ENCODE measurements at regions not wholly inside any gene's neighbourhood (a gene's known extent, or its start where the extent isn't known, plus 50 kb on each side); places are given as distances from the start of the nearest gene placed in this dataset.

DNA sequence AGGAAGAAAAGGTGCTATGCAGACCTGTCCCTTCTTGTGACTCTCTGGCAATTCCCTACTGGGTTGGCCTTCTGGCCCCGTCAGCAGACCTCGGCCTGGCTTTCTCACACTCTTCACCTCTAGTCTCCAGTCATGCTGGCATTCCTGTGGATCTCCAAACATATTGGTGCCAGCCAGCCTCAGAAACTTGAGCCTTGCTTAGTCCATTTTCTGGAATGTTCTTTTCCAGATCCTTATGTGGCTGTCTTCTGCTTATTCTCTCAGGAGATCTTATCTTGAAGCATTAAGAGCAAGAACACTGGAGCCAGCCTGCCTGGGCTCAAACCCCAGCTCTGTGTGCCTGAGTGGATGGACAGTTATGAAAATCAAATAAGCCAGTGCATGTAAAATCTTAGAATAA, 88.2 kb upstream of the NTRK3 start:
- H3K27ac Mint-ChIP-seq (ENCODE audit: unreplicated experiment) = no peak overlapping the region
- H3K4me1 Mint-ChIP-seq (ENCODE audit: low read depth, unreplicated experiment) = no peaks in the 10 kb centered on the region
- no peak for DNase-seq
- TF ChIP-seq, protein P1, sequence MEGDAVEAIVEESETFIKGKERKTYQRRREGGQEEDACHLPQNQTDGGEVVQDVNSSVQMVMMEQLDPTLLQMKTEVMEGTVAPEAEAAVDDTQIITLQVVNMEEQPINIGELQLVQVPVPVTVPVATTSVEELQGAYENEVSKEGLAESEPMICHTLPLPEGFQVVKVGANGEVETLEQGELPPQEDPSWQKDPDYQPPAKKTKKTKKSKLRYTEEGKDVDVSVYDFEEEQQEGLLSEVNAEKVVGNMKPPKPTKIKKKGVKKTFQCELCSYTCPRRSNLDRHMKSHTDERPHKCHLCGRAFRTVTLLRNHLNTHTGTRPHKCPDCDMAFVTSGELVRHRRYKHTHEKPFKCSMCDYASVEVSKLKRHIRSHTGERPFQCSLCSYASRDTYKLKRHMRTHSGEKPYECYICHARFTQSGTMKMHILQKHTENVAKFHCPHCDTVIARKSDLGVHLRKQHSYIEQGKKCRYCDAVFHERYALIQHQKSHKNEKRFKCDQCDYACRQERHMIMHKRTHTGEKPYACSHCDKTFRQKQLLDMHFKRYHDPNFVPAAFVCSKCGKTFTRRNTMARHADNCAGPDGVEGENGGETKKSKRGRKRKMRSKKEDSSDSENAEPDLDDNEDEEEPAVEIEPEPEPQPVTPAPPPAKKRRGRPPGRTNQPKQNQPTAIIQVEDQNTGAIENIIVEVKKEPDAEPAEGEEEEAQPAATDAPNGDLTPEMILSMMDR (IDR thresholded peaks at IDR 0.05; ENCODE audit: partially characterized antibody, unreplicated experiment) = no peak
- no peaks in the 10 kb centered on the region for H3K27me3 Mint-ChIP-seq (ENCODE audit: unreplicated experiment)
- no peaks in the 10 kb centered on the region for H3K36me3 Mint-ChIP-seq (ENCODE audit: unreplicated experiment)
- H3K9me3 Mint-ChIP-seq (ENCODE audit: unreplicated experiment) = peaks cover 3% of the 10 kb centered on the region
- no peak overlapping the region for H3K4me3 Mint-ChIP-seq (ENCODE audit: unreplicated experiment)

DNA sequence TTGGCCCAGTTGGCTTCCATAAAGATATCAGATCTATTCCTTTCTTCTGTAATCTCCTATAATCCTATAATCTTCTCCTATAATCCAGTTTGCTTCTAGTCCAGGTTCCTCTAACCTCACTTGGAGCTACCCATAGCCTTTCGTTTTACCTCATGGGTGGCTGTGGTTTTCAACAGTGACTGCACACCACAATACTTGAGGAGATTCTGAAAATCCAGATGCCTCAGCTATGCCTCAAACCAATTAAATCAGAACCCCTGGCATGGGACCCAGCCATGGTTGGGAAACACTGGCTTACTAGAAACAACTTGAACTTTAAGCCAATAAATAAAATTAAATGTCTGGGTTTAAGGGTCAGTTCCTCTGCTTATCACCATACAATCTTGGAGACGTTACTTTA, 86.1 kb upstream of the NTRK3 start:
- Mint-ChIP-seq H3K27ac (ENCODE audit: unreplicated experiment) (no peak overlapping the region), H3K36me3 (ENCODE audit: unreplicated experiment) (no peaks in the 10 kb centered on the region), H3K9me3 (ENCODE audit: unreplicated experiment) (peaks cover 3% of the 10 kb centered on the region), H3K27me3 (ENCODE audit: unreplicated experiment) (no peaks in the 10 kb centered on the region), H3K4me3 (ENCODE audit: unreplicated experiment) (no peak overlapping the region), H3K4me1 (ENCODE audit: low read depth, unreplicated experiment) (no peaks in the 10 kb centered on the region)
- TF ChIP-seq, protein P1 (IDR thresholded peaks at IDR 0.05; ENCODE audit: partially characterized antibody, unreplicated experiment) = no peak
- no peak for DNase-seq

DNA sequence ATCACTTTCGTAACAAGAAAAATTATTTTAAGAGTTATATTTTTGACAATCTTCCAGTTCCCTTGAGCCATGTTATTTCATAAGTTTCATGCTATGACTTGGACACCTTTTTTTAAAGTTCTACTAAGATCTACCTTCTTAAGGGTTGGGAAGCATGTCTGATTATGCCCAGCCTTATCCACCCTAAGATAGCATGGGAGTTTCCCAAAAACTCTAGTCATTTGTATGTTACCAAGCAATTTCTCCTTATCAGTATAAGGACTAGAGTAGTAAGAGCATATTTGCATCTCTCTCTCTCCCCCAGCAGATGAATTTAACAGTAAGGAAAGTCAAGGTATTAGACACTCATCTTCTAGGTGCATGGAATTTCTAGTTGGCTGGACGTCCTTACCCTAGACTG, 85.1 kb upstream of the NTRK3 start:
- TF ChIP-seq, protein P1 (IDR thresholded peaks at IDR 0.05; ENCODE audit: partially characterized antibody, unreplicated experiment) = no peak
- Mint-ChIP-seq H3K9me3 (ENCODE audit: unreplicated experiment) (peaks cover 3% of the 10 kb centered on the region), H3K27me3 (ENCODE audit: unreplicated experiment) (no peaks in the 10 kb centered on the region), H3K4me1 (ENCODE audit: low read depth, unreplicated experiment) (no peaks in the 10 kb centered on the region), H3K36me3 (ENCODE audit: unreplicated experiment) (no peaks in the 10 kb centered on the region), H3K27ac (ENCODE audit: unreplicated experiment) (no peak overlapping the region), H3K4me3 (ENCODE audit: unreplicated experiment) (no peak overlapping the region)
- no peak for DNase-seq

DNA sequence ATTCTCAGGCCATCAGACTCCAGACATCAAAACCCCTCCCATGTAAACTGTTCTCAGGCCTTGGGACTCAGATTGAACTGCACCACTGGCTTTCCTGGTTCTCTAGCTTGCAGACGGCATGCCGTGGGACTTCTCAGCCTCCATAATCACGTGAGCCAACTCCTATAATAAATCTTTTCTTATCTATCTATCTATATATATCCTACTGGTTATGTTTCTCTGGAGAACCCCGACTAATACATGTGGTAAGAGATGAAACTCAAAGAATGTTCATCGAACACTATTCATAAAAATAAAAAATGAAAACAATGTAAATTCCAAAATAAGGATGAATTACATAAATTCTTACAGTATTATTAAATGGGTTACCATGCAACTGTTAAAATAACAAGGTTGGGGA, 84.5 kb upstream of the NTRK3 start:
- no peaks in the 10 kb centered on the region for H3K27me3 Mint-ChIP-seq (ENCODE audit: unreplicated experiment)
- peaks cover 3% of the 10 kb centered on the region for H3K9me3 Mint-ChIP-seq (ENCODE audit: unreplicated experiment)
- no peak overlapping the region for H3K4me3 Mint-ChIP-seq (ENCODE audit: unreplicated experiment)
- TF ChIP-seq, protein P1 (IDR thresholded peaks at IDR 0.05; ENCODE audit: partially characterized antibody, unreplicated experiment) = no peak
- no peak for DNase-seq
- no peaks in the 10 kb centered on the region for H3K4me1 Mint-ChIP-seq (ENCODE audit: low read depth, unreplicated experiment)
- H3K36me3 Mint-ChIP-seq (ENCODE audit: unreplicated experiment) = no peaks in the 10 kb centered on the region
- no peak overlapping the region for H3K27ac Mint-ChIP-seq (ENCODE audit: unreplicated experiment)

DNA sequence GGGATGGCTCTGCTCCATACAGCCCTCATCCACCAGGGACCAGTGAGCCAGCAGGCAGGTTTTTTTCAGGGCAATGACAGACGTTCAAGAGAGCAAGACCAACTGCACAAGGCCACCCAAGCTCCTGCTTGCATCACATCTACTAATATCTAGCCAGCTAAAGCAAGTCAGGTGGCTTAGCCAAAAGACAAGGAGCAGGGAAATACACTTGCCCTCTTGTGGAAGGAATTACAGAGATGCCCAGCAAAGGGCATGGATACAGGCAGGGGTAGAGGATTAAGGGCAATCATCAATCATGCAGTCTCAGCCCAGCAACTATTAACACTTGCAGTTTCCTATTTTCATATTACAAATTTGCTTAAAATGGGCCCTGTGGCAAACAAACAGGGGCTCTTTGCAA, 81.5 kb upstream of the NTRK3 start:
- Mint-ChIP-seq H3K36me3 (ENCODE audit: unreplicated experiment) (no peaks in the 10 kb centered on the region), H3K9me3 (ENCODE audit: unreplicated experiment) (peaks cover 5% of the 10 kb centered on the region), H3K27ac (ENCODE audit: unreplicated experiment) (no peak overlapping the region), H3K4me3 (ENCODE audit: unreplicated experiment) (no peak overlapping the region), H3K27me3 (ENCODE audit: unreplicated experiment) (no peaks in the 10 kb centered on the region), H3K4me1 (ENCODE audit: low read depth, unreplicated experiment) (no peaks in the 10 kb centered on the region)
- TF ChIP-seq, protein P1 (IDR thresholded peaks at IDR 0.05; ENCODE audit: partially characterized antibody, unreplicated experiment) = no peak
- DNase-seq = no peak
